GM19240 (cell line): ENCODE measurements at regions not wholly inside any gene's neighbourhood (a gene's known extent, or its start where the extent isn't known, plus 50 kb on each side); places are given as distances from the start of the nearest gene placed in this dataset.

Experiments
- DNase-seq: peaks from one replicate; pipeline ENCODE4 v3.0.0; 2011; ENCODE audit warnings: low spot score; ENCODE audit not compliant: insufficient read length

GRCh38 chr3:187822402-187822801 is 77.1 kb upstream of the BCL6 start:
- DNase-seq = no peak

- DNase-seq = no peak
Observed at GRCh38 chr3:187823746-187824145, 78.5 kb upstream of the BCL6 start.

GRCh38 chr3:187827723-187828122 is 82.5 kb upstream of the BCL6 start:
- DNase-seq = no peak

DNA sequence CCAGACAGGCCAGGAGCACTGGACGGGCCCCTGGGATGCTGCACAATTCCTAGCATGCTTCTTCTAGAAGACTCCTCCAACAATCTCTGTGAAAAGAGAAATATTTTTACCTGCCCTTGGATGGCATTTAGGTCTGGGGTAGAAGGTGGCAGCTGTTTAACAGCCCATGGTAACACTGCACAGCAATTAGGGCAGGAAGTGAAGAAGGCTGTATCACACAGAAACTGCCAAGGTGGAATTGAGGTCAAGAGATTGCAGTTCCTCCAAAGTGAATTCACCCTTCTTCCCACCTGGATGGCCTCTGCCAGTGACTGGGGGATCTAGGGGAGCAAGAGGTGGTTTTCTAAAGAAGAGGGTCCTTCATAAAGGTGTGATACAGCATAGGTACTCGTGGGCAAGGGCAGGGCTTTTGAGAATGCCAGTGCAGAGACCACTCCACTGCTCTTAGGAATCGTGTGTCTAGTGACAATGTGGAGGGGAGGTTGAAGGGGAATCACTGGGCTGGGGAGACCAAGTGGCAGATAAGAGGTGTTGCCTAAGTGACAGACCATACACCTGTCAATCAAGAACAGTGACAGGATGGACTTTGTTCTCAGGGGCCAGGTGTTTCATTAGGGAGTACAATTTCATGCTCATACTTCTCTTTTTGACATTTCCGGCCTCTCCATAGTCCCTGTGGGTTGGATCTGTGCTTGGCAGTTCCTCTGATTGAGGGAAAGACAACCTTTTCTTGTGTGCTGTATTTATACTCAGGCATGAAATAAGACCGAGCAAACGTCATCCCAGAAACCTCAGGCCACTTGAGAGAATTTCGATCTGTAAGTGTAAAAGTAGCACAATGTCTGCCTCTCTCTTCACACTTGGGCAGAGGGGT is 83.5 kb upstream of the BCL6 start:
- DNase-seq = no peak

DNA sequence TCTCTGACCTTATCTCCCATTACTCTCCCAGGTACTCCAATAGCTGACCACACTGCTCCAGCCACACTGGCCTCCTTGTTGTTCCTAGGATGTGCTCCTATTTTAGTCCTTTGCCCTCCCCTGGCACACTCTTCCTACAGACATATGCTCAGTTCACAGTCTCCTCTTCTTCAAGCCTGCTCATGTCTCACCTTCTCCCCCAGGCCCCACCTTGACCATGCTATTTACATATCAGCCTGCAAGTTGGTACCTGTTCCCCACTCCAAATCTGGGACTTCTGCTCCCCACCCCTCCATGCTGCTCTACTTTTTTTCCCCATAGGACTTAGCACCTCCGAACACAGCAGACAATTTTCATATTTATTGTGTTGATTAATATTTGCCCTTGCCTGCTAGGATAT is 84.9 kb upstream of the BCL6 start:
- DNase-seq = no peak

GRCh38 chr3:187831125-187832051 is 86.1 kb upstream of the BCL6 start:
- DNase-seq = no peak

- no peak for DNase-seq
Observed at GRCh38 chr3:187832202-187832601, 86.9 kb upstream of the BCL6 start.

DNA sequence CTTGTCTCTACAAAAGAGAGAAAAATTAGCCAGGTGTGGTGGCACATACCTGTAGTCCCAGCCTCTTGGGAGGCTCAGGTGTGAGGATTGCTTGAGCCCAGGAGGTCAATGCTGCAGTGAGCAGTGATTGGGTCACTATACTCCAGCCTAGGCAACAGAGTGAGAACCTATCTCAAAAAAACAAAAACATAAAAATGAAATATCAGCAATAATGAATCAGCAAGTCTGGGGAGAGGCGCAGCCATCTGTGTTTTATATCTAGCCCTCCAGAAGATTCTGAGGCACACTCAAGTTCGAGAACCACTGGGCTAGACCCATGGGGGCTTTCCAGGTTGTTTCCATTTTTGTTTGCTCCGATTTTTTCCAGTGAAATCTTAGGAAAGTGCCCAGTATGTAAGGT is 88.1 kb upstream of the BCL6 start:
- no peak for DNase-seq

GRCh38 chr3:187833799-187834578 is 88.7 kb upstream of the BCL6 start:
- DNase-seq = no peak

- no peak for DNase-seq
Observed at GRCh38 chr3:187836823-187837770, 91.8 kb upstream of the BCL6 start.

DNA sequence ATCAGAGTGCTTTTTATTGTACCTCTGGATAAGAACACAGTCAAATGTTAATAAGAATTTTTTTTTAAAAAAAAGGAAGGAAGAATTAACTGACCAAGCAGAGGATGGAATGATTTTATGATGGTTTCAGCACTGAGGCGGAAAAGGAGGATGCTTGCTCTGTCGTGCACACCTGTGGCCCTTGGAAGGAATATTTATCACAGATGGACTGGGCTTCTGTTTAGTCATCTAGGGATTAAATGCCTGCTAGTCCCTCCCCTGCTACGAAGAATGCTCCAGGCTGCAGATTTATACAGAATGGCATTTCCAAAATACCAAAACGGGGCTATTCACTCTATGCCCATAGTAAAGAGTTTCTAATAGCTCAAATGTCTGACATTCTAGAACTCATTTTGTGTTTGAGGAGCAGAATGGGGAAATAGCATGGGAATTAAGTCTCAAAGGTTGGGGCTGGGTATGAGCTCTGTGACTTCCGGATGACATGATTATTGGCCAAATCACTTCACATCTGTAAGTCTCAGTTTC is 92.8 kb upstream of the BCL6 start:
- DNase-seq = no peak

DNA sequence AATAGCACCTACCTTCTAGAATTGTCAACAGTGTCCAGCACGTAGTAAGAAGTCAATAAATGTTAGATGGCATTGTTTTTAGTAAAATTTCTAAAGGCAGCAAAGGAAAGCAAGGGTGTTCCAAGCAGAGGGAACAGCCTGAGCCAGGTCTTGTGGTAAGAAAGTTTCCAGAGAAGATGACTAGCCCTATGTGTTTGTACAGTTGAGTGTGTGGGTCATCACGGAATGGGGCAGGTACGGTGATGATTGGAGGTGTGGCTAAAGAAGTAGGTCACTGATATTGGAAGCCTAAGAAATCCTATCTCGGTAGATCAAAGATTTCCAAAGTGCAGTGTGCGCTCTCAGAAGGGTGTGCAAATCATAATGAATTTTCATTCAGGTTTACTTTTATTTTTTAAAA is 94.2 kb upstream of the BCL6 start:
- DNase-seq = no peak

GRCh38 chr3:187840856-187841255 is 95.6 kb upstream of the BCL6 start:
- DNase-seq = no peak

DNA sequence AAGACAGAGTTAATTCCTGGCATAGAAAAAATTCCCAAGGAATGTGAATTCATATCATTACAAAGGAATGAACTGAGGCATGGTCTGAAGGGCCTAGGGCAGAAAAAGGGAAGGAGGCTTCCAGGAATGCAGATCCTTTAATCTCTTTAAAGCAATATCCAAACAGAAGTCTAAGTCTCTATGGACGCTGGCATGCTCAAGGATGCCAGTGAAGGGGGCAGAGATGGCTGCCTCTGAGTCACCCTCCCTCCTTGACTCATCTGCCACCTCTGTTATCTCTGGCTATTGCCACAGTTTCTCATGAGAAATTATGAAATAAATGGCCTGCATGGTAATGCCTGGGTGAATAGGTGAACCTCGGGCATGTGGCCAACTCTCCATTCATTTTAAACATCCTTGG is 96.3 kb upstream of the BCL6 start:
- no peak for DNase-seq

- no peak for DNase-seq
Observed at GRCh38 chr3:187843654-187844053, 98.4 kb upstream of the BCL6 start.

DNA sequence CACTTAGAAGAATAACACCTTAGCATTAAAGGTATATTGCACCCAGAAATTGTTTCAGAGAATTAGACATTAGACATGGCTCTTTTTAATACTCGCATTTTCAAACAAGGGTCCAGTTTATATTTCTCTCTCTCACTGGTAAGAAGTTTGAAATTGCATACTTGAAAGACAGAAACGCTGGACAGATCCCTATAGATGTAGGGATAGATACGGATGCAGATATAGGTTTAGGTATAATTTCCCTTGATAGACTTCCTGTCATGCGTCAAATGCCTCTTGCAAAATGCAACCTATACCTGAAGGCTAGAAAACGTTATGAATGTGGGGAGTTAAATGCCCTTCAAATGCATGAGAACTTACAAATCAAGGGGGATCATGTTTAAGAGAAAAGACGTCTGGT is 99.4 kb upstream of the BCL6 start:
- no peak for DNase-seq

DNA sequence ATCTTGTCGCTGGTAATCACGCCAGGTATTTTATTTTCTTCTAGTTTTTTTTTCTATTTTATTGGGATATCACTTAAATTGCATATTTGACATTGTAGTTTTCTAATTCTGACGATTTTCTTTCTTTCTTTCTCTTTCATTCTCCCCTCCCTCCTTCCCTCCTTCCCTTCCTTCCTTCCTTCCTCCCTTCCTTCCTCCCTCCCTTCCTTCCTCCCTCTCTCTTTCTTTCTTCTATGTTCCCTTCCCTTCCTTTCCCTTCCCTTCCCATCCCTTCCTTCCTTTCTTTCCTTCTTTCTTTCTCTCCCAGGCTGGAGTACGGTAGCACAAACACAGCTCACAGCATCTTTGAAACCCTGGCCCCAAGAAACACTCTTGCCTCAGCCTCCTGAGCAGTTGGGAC is 100.6 kb upstream of the BCL6 start:
- DNase-seq = no peak

DNA sequence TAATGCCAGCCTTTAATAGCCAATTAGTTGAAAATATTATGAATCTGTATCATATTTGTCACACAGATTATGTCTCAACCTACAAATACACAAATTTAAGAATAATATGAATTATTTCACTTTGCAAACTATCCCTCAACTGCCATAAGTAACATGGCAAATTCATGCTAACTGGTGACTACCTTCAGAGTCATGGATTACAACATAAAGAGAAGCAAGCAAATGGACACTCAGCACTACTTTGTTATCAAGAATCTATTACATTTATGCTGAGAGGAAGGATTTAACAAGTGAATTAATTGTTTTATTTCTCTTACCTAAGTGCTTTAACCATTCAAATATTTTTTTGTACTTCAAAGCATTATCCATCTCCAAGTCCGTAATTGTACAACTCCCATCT is 103.1 kb upstream of the BCL6 start:
- DNase-seq = no peak

DNA sequence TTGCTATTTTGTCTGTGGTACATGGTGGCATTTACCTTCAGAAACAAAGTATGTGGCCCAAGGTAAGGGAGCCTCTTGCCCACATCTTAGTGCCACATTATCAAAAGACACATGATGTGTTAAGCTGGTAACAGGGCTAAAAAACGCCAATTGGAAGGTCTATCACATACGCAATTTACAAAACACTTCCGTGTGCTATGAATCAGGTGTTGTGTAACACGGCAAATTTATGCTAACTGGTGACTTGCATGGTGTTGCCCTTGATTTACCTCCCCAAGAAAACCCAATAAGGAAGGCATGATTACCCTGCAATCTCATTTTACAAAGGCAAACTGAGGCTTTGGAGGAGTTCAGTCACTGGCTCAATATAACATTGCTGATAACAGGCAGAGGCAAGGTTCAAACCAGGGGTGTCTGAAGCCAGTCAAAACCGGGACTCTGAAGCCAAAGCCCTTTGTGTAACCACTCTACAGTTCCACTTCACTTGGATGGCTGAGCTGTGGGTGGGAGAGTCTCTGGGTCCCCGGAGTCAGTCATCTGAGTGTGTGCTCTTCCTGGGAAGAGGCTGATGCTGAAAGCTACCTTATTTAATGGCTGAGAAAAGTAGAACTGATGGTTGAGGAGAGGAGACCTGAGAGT is 103.9 kb upstream of the BCL6 start:
- no peak for DNase-seq
